ENCODE measurements at regions not wholly inside any gene's neighbourhood (a gene's known extent, or its start where the extent isn't known, plus 50 kb on each side); places are given as distances from the start of the nearest gene placed in this dataset.
A peak's percentile ranks its signal among the peaks of the same experiment; 100 is the strongest.

GRCh38 chr4:11534623-11535302, 106.1 kb upstream of the HS3ST1 start:
- H3K4me3 Mint-ChIP-seq = no peak overlapping the region
- H3K27me3 Mint-ChIP-seq = no peaks in the 10 kb centered on the region
- peaks cover 8% of the 10 kb centered on the region for H3K9me3 Mint-ChIP-seq
- H3K36me3 Mint-ChIP-seq (ENCODE audit: low read depth) = peaks cover 3% of the 10 kb centered on the region
- no peak overlapping the region for H3K27ac Mint-ChIP-seq
- H3K4me1 Mint-ChIP-seq (ENCODE audit: low read depth) = no peaks in the 10 kb centered on the region

GRCh38 chr4:11532138-11532537, 103.4 kb upstream of the HS3ST1 start:
- no peak overlapping the region for H3K27ac Mint-ChIP-seq
- peaks cover 3% of the 10 kb centered on the region for H3K36me3 Mint-ChIP-seq (ENCODE audit: low read depth)
- no peaks in the 10 kb centered on the region for H3K27me3 Mint-ChIP-seq
- H3K4me3 Mint-ChIP-seq = no peak overlapping the region
- H3K9me3 Mint-ChIP-seq = peaks cover 8% of the 10 kb centered on the region
- H3K4me1 Mint-ChIP-seq (ENCODE audit: low read depth) = no peaks in the 10 kb centered on the region

- Mint-ChIP-seq H3K27me3 (no peaks in the 10 kb centered on the region), H3K4me1 (ENCODE audit: low read depth) (no peaks in the 10 kb centered on the region), H3K4me3 (no peak overlapping the region), H3K36me3 (ENCODE audit: low read depth) (peaks cover 3% of the 10 kb centered on the region), H3K9me3 (peaks cover 8% of the 10 kb centered on the region), H3K27ac (no peak overlapping the region)
Observed at GRCh38 chr4:11529625-11530201, 101.0 kb upstream of the HS3ST1 start.

- Mint-ChIP-seq H3K4me1 (ENCODE audit: low read depth) (no peaks in the 10 kb centered on the region), H3K9me3 (no peaks in the 10 kb centered on the region), H3K27ac (no peak overlapping the region)
Observed at GRCh38 chr4:11525085-11525484, 96.4 kb upstream of the HS3ST1 start.

GRCh38 chr4:11518754-11519153, 90.1 kb upstream of the HS3ST1 start:
- Mint-ChIP-seq H3K4me1 (ENCODE audit: low read depth) (no peaks in the 10 kb centered on the region), H3K9me3 (no peaks in the 10 kb centered on the region), H3K4me3 (no peak overlapping the region), H3K27ac (no peak overlapping the region), H3K36me3 (ENCODE audit: low read depth) (no peaks in the 10 kb centered on the region), H3K27me3 (no peaks in the 10 kb centered on the region)

More at GRCh38 chr4:11525085-11525484, 96.4 kb upstream of the HS3ST1 start:
- Mint-ChIP-seq H3K4me3 (no peak overlapping the region), H3K27me3 (no peaks in the 10 kb centered on the region), H3K36me3 (ENCODE audit: low read depth) (no peaks in the 10 kb centered on the region)

GRCh38 chr4:11514779-11515419, 86.2 kb upstream of the HS3ST1 start:
- Mint-ChIP-seq H3K36me3 (ENCODE audit: low read depth) (no peaks in the 10 kb centered on the region), H3K4me3 (no peak overlapping the region), H3K4me1 (ENCODE audit: low read depth) (no peaks in the 10 kb centered on the region), H3K9me3 (no peaks in the 10 kb centered on the region), H3K27ac (no peak overlapping the region), H3K27me3 (peaks cover 7% of the 10 kb centered on the region)

- Mint-ChIP-seq H3K9me3 (no peaks in the 10 kb centered on the region), H3K27ac (no peak overlapping the region), H3K27me3 (peaks cover 7% of the 10 kb centered on the region), H3K4me1 (ENCODE audit: low read depth) (no peaks in the 10 kb centered on the region), H3K36me3 (ENCODE audit: low read depth) (no peaks in the 10 kb centered on the region), H3K4me3 (no peak overlapping the region)
Observed at GRCh38 chr4:11514003-11514402, 85.3 kb upstream of the HS3ST1 start.

GRCh38 chr4:11512871-11513270, 84.2 kb upstream of the HS3ST1 start:
- peaks cover 4% of the 10 kb centered on the region for H3K9me3 Mint-ChIP-seq
- H3K36me3 Mint-ChIP-seq (ENCODE audit: low read depth) = no peaks in the 10 kb centered on the region
- H3K27ac Mint-ChIP-seq = no peak overlapping the region
- H3K4me1 Mint-ChIP-seq (ENCODE audit: low read depth) = no peaks in the 10 kb centered on the region
- no peak overlapping the region for H3K4me3 Mint-ChIP-seq
- H3K27me3 Mint-ChIP-seq = peaks cover 7% of the 10 kb centered on the region

- peaks cover 5% of the 10 kb centered on the region for H3K4me1 Mint-ChIP-seq (ENCODE audit: low read depth)
- H3K9me3 Mint-ChIP-seq = peaks cover 8% of the 10 kb centered on the region
- peaks cover 7% of the 10 kb centered on the region for H3K27me3 Mint-ChIP-seq
- H3K27ac Mint-ChIP-seq = no peak overlapping the region
- H3K36me3 Mint-ChIP-seq (ENCODE audit: low read depth) = no peaks in the 10 kb centered on the region
- H3K4me3 Mint-ChIP-seq = no peak overlapping the region
Observed at GRCh38 chr4:11511321-11511720, 82.6 kb upstream of the HS3ST1 start.

GRCh38 chr4:11507920-11508319, 79.2 kb upstream of the HS3ST1 start:
- Mint-ChIP-seq H3K36me3 (ENCODE audit: low read depth) (no peaks in the 10 kb centered on the region), H3K4me1 (ENCODE audit: low read depth) (peaks cover 28% of the 10 kb centered on the region), H3K27ac (no peak overlapping the region), H3K4me3 (no peak overlapping the region), H3K27me3 (peaks cover 3% of the 10 kb centered on the region), H3K9me3 (peaks cover 8% of the 10 kb centered on the region)

GRCh38 chr4:11506194-11506593, 77.5 kb upstream of the HS3ST1 start:
- H3K4me3 Mint-ChIP-seq = no peak overlapping the region
- H3K36me3 Mint-ChIP-seq (ENCODE audit: low read depth) = no peaks in the 10 kb centered on the region
- H3K4me1 Mint-ChIP-seq (ENCODE audit: low read depth) = peaks cover 28% of the 10 kb centered on the region
- no peaks in the 10 kb centered on the region for H3K27me3 Mint-ChIP-seq
- peak overlapping the region; percentile 10 for H3K27ac Mint-ChIP-seq
- H3K9me3 Mint-ChIP-seq = peaks cover 8% of the 10 kb centered on the region

- Mint-ChIP-seq H3K27ac (peak overlapping the region; percentile 49), H3K4me1 (ENCODE audit: low read depth) (peaks cover 28% of the 10 kb centered on the region), H3K4me3 (no peak overlapping the region), H3K27me3 (no peaks in the 10 kb centered on the region), H3K9me3 (peaks cover 8% of the 10 kb centered on the region), H3K36me3 (ENCODE audit: low read depth) (no peaks in the 10 kb centered on the region)
Observed at GRCh38 chr4:11505221-11505971, 76.7 kb upstream of the HS3ST1 start.

GRCh38 chr4:11503166-11503565, 74.5 kb upstream of the HS3ST1 start:
- H3K36me3 Mint-ChIP-seq (ENCODE audit: low read depth) = no peaks in the 10 kb centered on the region
- no peak overlapping the region for H3K4me3 Mint-ChIP-seq
- no peaks in the 10 kb centered on the region for H3K27me3 Mint-ChIP-seq
- peak overlapping the region; percentile 53 for H3K27ac Mint-ChIP-seq
- peaks cover 28% of the 10 kb centered on the region for H3K4me1 Mint-ChIP-seq (ENCODE audit: low read depth)
- H3K9me3 Mint-ChIP-seq = peaks cover 4% of the 10 kb centered on the region

GRCh38 chr4:11497972-11498371, 69.3 kb upstream of the HS3ST1 start:
- Mint-ChIP-seq H3K36me3 (ENCODE audit: low read depth) (no peaks in the 10 kb centered on the region), H3K27ac (no peak overlapping the region), H3K9me3 (peaks cover 3% of the 10 kb centered on the region), H3K4me1 (ENCODE audit: low read depth) (peaks cover 13% of the 10 kb centered on the region), H3K4me3 (no peak overlapping the region), H3K27me3 (no peaks in the 10 kb centered on the region)

- Mint-ChIP-seq H3K4me1 (ENCODE audit: low read depth) (peaks cover 13% of the 10 kb centered on the region), H3K9me3 (peaks cover 3% of the 10 kb centered on the region), H3K27me3 (no peaks in the 10 kb centered on the region), H3K36me3 (ENCODE audit: low read depth) (no peaks in the 10 kb centered on the region), H3K27ac (peak overlapping the region; percentile 83), H3K4me3 (no peak overlapping the region)
Observed at GRCh38 chr4:11497212-11497806, 68.6 kb upstream of the HS3ST1 start.

Measured in stimulated activated naive CD8-positive, alpha-beta T cell treated with anti-CD3 and anti-CD28 coated beads, Interleukin-15, Interleukin-2, amounts not matched to agents 100 ng/mL and 50 ng/mL, for 24 hours (primary cell).